AG09309 (cell line): ENCODE measurements at regions not wholly inside any gene's neighbourhood (a gene's known extent, or its start where the extent isn't known, plus 50 kb on each side); places are given as distances from the start of the nearest gene placed in this dataset.
"Not testable (repeated sequence)": the region's sequence is repeated elsewhere in the genome, so short reads cannot be mapped to it uniquely, and the experiment has no call there.

Experiments used
- DNase-seq: peaks from one replicate; pipeline ENCODE4 v3.0.0-alpha.2; 2010; ENCODE audit warnings: low read depth
- H3K4me3 ChIP-seq: 2 replicates; pipeline ENCODE4 v1.5.1; 2011; ENCODE audit warnings: mild to moderate bottlenecking, low read depth, low read length, moderate library complexity; ENCODE audit not compliant: control insufficient read depth
- CTCF ChIP-seq: IDR thresholded peaks from 2 replicates; pipeline ENCODE4 v1.5.1; 2011; ENCODE audit warnings: mild to moderate bottlenecking, low read depth, low read length, inconsistent platforms; ENCODE audit not compliant: insufficient read depth, control insufficient read depth; ENCODE audit errors: missing control alignments

GRCh38 chr6:4210629-4211419, 75.4 kb upstream of the ECI2 start:
- peak; percentile 16 for DNase-seq
- TF ChIP-seq CTCF, result peak; percentile 79
- no peak overlapping the region for H3K4me3 ChIP-seq

GRCh38 chr6:4209196-4209595, 73.8 kb upstream of the ECI2 start:
- no peak overlapping the region for H3K4me3 ChIP-seq
- DNase-seq, result no peak
- TF ChIP-seq CTCF, result no peak

GRCh38 chr6:4208158-4208557, 72.8 kb upstream of the ECI2 start:
- H3K4me3 ChIP-seq, result no peak overlapping the region
- TF ChIP-seq CTCF, result no peak
- DNase-seq, result no peak

GRCh38 chr6:4203642-4204417, 68.5 kb upstream of the ECI2 start:
- H3K4me3 ChIP-seq, DNase-seq: not testable (repeated sequence)

- TF ChIP-seq CTCF, result no peak
- no peak for DNase-seq
- no peak overlapping the region for H3K4me3 ChIP-seq
Observed at GRCh38 chr6:4192627-4193026, 57.3 kb upstream of the ECI2 start.

- no peak overlapping the region for H3K4me3 ChIP-seq
Observed at GRCh38 chr6:4192173-4192572, 56.8 kb upstream of the ECI2 start.

More at GRCh38 chr6:4192173-4192572, 56.8 kb upstream of the ECI2 start:
- DNase-seq, result no peak
- TF ChIP-seq CTCF, result no peak
